ENCODE measurements at regions not wholly inside any gene's neighbourhood (a gene's known extent, or its start where the extent isn't known, plus 50 kb on each side); places are given as distances from the start of the nearest gene placed in this dataset.
A peak's percentile ranks its signal among the peaks of the same experiment; 100 is the strongest.

DNA sequence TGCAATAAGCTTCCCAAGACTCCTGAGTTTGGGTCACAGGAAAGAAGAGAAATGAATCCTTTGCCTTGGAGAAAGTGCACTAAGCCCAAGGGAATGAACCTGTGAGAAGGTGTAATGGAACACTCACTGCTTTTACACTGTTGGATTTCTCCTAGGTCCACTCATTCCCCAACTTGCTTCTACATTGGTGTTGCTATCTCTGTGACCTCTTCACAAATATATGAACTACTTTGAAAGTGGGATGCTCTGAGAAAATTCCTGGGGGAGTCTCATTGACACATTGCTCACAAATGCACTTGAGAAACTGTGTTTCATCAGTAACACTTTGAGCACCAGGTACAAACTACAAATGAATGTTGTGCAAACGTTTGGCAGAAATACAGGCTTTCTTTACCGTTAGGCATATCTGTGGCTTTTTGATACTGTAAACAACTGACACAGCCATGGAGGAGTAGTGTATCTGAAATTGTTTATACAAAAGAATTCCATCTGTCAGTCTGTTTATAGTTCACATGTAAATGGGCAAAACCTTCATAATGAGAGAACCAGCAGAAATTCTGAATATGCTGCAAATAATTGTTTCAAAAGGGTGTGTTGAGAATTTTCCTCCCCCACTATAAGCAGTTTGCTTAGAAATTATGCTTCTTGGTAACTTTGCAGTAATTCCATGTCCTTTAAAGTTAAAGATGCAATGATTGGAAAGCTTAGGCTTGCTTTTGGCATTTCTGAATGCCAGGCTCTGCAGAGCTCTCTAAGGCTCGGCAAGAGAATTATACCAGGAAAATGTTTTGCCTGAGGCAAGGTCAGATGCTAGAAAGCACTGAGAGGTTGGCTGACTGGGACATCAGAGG lies 348.5 kb upstream of the DDHD1 start:
- DNase-seq = no peak

DNA sequence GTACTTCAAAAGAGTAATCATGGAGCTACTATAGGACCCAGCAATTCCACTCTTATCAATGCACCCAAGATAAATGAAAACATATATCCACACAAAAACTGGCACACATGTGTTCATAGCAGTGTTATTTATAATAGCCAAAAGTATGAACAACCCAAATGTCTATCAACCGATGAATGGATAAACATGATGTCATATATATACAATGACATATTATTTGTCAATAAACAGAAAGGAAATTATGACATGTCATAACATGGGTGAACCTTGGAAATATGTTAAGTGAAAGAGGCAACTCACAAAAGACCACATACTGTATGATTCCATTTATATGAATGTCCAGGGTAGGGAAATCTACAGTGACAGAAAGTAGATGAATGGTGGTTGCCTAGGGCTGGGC lies 347.1 kb upstream of the DDHD1 start:
- DNase-seq = no peak

DNA sequence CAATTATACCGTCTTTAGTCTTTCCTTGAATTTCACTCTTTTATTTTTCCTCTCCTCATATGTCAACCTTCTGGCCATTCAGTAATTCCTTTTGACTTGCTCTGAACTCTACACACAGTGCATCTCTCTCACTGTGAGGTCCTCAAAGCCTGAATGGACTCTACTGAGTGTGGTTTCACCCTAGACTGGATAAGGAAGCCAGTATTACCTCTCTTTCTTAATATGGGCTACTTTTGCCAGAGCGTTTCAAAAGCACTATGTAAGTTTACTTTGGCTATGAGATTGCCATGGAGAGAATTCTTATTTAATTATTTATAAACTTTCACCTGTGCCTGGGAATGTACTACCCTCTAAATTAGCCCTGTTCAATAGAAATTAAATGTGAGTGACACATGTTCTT lies 343.5 kb upstream of the DDHD1 start:
- no peak for DNase-seq

DNA sequence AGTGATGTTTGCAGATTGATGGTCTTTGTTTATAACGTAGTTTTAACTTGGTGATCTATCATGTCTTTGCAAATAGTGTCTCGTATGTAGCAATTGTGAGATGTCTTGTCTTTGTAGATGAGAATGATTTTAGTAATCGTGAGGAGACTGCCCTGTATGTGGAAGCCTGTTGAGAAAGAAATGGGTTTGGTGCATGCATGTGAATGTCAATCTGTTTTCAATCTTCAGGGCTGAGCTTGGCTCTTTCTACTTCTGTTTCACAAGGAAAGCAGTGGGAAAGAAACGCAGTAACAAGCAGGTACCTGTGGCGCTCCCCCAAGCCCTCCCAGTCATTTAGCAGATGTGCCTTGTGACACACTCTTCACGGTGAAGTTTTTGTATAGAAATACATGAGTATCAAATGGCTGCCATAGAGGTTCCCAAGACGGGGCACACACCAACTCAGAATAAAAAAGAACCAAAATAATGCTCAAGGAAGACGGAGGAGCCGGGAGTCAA lies 342.8 kb upstream of the DDHD1 start:
- no peak for DNase-seq

DNA sequence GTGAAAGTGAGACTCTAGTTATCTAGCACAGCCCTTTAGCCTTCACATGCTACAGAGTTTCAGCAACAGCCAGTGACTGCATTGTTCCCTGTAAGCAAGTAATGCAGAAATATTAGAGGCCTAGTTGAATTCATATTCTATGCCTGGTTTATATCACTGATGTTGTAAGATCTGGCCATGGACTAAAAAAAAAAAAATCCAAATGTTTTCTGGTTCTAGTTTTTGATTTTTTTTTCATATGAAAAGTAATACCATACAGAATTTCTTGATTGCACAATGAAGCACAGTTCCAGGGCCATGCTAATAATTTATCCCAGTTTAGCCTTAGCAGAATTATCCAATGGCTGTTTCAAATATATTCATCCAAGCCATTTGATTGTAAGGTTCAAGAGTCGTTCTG lies 341.5 kb upstream of the DDHD1 start:
- DNase-seq = no peak

DNA sequence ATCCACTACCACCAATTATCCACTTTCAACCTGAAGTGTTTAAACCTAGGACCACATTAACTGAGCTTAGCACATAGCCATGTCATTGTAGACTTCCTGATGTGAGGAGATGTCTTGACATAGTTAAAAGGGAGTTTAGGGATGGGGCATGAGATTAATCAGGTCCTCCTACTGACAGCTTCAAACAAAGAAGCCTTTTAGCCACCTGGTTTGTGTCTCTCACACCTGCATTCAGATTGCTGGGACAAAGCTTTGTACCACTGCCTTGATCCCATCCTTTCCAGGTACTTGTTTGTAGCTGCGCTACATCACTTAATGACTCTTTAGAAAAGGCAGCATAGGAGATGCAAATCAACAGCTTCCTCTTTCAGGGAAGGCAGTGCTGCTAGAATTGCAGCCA lies 340.7 kb upstream of the DDHD1 start:
- no peak for DNase-seq

DNA sequence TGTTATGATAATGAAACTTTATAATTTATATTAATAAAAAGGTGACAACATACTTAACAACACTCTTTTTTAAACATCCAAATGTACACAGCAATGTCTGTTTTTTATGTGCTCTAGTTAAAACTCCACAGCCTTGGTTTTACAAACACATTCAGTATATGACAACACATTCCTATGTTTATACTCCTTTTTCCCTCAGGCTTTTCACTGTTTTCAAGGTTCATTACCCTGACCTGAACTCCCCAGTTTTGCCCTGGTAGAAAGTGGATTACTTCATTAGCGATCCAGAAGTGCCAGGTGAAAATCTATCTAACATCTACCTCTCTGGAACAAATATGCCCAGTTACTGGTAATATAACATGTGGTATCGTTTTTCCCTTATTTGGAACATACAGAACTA lies 340.2 kb upstream of the DDHD1 start:
- DNase-seq = no peak

DNA sequence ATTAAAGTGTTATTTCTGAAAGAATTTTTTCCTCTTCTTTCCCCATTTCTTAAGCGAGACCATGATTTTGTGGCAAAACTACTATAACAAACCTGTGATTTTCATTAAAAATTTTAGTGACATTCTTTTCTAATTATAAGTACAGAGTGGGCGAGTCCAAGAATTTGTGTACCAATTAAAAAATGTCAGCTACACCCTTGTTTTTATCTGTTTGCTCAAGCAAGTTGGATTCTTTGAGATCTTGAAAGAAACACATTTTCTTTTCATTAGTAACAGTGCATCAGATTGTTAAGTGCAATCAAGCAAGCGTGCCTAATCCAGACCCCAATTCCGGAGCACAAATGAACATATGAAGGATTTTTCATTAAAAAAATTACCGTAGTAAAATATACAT lies 338.8 kb upstream of the DDHD1 start:
- DNase-seq = no peak

DNA sequence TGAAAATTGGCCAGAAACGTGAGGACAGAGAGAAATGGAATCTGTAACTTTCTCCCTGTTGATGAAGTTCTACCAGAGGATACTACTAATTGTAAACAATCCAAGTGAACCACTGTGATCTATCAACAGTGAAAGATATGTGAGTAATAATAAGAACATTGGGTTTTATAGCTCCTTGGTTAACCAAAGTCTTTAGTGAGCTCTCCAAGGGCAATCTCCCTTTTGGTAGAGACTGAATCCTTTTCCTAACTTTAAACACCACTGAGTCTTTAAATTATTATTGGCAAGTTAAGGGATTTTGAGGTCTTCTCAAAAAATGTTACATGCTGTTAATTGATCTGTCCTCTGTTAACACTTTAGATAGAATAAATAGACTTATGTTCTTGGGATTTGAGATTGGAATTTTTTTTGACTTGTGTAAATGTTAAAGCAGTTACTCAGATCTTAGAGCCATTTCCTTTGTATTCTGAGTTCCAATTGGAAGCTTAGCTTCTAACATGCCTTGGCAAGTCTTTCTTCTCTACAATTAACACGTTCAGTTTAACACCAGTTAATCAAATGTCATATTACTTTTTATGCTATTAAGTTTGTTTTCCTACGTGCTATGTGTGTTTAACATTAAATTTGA lies 338.2 kb upstream of the DDHD1 start:
- no peak for DNase-seq

DNA sequence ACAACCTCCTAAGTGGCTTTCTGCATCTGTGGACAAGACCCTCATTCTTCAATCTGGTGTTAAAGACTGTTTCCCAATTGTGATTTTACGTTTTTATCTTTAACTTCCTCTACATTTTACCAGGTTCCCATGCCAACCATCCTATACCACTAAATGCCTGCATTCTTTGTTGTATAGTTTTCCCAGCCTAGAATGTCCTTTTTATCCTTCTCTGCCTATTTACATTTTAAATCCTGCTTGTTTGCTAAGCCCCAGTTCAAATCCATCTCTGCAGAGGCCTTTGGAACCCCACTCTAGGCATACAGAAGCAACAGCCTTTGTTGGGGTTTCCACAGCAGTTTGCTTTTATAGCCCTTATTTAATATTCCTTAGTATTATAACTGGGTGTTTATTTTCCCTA lies 325.1 kb upstream of the DDHD1 start:
- no peak for DNase-seq

DNA sequence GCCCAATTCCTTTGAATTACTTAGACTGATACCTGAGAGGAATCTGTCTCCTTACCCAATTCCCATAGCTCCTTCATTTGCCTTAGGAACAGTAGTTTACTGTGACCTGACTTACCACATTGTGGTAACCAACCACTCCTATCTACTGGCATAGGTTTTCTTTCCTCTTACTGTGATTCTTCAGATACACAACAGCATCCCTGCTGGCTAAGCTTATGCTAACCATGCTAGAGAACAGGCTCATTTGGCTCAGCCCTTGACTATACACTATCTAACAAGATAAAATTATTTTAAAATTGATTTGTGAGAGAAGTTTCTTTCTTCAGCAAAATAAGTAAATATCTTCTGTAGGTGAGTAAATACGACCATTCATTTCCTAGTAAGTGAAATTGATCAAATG lies 320.4 kb upstream of the DDHD1 start:
- no peak for DNase-seq

DNA sequence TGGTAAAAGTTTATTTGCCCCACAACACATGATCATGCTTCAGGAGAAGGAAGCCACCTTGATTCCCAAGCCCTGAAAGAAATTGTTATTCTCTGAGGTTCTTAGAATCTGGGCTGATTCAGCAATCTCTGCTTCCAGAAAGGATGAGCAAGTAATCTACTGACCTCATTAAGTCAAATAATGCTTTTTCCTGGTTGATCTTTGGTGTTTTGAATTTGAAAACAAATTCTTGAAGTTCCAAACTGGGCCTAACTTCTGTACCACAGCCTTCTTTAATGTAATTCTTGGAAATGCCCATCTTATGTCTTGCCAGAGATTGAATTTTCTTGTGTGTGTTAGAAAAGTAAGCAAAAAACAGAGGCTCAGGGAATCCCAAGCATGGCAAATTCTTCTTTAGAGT lies 319.2 kb upstream of the DDHD1 start:
- no peak for DNase-seq

DNA sequence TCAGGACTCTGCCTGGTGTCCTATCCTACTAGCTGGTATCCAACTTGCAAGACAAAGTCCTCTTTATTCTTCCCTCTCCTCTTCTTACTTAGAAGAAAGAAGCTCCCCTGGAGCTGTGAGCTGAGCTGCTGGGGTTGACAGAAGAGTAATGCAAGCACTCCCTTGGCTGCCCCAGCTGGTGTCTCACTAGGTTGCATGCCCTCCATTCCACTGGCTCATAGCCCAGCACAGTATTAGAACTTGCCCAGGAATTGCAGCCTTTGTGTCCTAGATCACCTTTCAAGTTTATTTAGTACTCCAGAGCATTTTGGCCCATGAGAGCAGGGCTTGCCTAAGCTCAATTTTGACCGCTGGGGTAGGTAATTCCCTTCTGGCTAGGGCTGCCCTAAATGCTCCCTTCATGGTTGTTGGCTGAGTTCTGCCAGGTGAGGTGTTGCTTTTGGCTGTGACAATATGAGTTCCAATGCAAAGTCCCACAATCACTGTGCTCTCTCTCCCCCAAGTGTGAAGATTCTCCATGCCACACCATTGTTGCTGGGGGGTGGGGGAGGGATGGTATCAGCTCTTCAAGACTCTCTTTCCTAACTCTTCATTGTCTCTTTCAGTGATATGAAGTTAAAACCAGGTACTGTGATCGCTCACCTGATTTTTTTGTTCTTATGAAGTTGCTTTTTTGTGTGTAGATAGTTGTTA lies 317.4 kb upstream of the DDHD1 start:
- DNase-seq = no peak

DNA sequence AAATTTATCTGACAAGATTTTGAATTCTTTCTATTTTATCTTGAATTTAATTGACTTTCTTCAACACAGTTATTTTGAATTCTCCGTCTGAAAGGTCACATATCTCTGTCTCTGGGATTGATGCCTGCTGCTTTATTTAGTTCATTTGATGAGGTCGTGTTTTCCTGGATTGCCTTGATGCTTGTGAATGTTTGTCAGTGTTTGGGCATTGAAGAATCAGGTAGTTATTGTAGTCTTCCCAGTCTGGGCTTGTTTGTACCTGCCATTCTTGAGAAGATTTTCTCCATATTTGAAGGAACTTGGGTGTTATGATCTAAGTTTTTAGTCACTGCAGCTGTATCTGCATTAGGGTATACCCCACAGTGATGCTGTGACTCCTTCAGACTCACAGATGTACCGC lies 315.8 kb upstream of the DDHD1 start:
- DNase-seq = no peak

DNA sequence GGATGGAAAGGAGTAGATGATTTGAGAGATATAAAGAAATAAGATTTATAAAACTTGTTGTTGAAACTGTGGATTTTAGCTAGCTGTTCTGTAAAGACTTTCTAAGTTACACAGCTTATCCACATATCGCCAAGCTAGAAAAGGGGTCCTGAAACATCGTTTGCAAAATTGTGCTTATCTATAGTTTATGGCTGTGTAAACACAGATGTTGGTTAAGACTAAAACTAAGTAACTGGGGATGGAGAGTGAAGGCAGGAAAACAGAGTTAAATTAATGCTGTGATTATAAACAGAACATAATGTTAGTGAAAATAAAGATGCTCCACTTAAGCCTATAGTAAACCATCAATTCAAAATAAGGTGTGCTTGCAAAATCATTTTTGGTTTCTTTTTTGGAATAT lies 311.3 kb upstream of the DDHD1 start:
- DNase-seq = no peak

DNA sequence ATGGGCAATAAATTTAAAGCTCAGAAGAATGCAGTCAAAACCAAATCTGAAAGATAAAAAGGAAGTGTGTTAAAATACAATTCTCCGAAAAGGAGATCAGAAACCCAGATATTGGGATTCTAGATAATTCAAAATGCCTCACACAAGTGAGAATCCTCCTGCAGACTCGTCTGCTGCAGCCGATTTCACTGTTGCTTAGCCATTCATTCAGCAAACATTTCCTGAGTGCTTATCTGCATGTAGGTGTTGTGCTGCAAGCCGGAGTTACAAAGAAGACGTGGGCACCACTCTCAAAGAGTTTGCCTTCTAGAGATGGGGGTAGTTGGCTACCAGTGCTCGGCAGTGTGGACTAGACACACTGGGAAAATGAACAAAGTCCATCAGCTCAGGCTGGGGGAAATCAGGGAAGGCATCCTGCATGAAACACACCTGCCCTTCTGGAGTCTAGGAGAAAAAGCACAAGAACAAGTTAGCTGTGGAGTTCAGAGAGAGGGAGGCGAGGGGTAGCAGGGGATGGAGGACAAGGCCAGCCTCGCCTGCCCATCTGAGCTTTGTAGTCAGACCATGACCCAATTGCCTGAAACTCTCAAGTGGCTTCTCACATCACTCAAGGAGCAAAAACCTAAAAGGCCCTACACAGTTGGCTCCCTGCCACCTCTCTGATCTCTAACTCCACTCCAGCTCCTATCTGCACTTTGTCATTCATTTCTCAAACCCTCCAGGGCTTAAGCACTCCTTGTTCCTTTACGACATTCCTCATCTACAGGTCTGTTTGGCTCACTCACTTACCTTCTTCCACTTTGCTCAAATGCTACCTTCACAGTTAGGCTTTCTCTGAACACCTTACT lies 310.0 kb upstream of the DDHD1 start:
- DNase-seq = no peak

DNA sequence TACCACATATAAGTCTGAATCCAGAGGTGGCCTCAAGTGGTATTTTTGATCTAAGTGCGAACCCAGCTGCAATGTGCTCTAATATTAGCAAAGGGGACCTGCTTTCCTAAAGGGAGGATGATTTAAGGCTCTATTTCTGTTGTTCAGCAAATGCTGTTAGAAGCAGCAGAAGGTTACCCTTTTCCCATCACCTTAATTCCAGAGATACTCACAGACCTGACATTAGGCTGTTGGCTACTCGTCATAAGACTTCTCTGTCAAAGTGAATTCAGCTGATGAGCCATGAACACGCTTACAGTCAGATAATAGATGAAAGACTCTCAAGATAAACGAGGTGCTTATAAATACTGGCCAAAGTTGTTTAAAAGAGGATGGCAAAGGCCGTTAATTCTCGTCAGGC lies 308.7 kb upstream of the DDHD1 start:
- no peak for DNase-seq

DNA sequence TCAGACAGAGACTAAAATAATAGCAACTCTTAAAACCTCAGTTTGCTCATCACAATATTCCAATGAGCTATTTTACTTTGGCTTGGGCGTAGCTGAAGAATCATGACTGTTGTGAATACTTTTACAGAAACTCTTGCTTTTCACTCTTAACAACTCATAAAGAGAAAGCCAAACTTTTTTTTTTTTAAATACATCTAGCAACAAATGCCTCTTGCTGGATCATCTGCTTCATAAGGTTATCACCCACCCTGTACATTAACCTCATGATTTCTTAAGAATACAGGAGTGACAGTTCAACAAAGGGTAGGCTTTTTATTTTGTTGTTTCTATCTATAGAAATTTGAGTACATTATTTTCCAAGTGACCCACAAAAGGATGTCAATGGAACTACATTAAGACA lies 307.4 kb upstream of the DDHD1 start:
- DNase-seq = no peak

DNA sequence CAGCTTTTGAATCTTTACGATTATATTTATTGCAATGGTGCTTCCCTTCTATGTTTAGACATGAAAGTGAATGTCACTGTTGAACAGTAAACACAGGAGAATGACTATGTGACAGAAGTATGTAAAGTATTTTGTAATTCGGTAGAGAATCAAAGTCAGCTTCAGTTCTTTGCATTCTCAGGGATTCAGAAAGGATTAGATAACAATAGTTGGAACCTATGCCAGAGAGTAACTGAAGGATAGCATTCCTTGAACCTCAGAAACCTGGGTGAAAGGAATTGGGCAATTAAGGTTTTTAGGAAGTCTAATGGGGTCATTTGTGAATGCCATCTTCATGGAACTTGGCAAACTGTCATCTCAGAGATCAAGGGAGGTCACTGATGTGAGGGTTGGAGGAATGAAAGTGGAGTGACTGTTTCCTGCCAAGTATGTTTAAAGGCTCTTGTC lies 305.3 kb upstream of the DDHD1 start:
- DNase-seq = peak; percentile 59 to 96

DNA sequence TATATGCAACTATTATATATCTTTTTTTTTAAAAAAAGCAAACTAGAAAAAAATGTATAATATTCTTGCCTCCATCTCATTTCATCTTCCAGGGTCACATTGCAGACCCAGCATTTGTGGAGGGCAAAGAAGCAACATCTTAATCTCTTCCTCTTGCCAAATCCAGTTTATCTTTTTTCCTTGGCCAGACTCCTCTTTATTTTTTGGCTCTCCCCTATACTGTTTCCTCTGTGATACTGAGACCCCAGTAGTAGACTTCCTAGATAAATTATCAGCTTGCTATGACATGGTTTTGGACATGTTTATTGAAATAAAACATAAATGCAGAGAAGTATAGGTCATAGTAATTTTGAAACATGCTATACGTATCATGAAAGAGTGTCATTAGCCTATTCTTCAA lies 303.8 kb upstream of the DDHD1 start:
- DNase-seq = no peak

DNA sequence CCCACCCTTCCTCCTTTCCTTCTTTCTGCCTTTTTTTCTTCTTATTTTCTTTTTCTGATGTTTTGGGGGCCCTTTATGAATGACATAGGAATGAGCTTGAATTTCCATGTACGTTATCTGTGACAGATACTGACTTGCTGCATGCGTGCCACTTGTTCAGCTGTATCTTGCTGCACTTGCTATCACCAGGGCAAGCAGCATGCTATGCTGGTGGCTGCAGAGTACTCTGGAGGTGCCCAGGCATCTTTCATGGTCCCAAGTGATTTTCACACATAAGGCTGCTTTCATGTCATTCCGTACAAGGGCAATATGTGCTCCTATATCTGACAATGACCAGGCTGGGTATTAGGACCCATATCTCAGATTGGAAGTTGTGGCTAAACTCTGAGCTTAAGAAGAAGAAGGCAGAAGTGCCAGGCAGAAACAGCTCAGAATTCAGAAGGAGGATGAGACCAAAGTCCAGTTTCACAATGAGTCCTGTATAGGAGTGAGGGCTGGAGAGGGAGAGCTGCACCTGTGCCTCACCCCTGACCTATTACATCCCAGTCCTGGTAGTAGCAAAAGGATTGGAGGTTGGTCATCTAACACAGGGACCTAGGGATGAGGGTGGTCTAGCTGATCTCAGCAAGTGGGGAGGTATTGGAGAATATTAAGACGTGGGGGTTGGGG lies 299.0 kb upstream of the DDHD1 start:
- DNase-seq = no peak

DNA sequence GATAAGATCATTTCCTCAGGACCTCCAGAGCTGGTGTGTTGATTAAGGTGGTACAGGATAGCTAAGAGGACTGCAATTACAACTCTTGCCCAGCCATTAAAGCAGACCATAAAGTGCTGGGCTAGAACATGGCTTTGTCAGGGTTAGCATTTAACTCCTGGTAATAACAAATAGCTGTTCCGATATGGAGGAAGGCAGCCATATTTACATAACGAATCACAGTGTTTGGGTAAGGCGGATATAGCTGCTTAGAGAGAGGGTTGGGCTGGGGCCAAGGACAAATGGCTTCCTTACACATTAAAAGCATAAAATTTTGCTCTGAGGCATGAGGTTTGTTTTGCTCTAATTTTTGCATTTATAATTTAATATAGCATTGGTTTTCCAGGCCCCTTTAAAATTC lies 297.7 kb upstream of the DDHD1 start:
- DNase-seq = no peak
